ENCODE measurements at regions not wholly inside any gene's neighbourhood (a gene's known extent, or its start where the extent isn't known, plus 50 kb on each side); places are given as distances from the start of the nearest gene placed in this dataset.

DNA sequence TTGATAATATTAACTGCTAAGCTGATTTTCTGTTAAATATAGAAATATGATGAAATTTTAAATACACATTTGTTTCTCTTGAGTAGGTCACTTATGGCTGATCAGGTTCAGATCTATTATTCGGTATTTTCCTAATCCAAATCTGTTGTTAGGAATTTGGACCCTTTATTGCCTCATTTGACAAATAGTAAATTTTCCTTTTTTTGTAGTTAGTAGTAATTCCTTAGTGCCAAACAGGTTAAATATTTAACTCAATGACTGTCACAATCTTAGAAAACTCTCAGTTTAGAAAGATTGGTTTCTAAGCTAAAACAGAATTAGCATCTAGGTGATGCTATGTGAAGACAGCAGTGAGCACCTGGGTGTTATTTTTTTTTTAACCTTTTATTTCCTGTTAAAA lies 1598.9 kb downstream of the KHDRBS2 start:
- TF ChIP-seq, protein P1, sequence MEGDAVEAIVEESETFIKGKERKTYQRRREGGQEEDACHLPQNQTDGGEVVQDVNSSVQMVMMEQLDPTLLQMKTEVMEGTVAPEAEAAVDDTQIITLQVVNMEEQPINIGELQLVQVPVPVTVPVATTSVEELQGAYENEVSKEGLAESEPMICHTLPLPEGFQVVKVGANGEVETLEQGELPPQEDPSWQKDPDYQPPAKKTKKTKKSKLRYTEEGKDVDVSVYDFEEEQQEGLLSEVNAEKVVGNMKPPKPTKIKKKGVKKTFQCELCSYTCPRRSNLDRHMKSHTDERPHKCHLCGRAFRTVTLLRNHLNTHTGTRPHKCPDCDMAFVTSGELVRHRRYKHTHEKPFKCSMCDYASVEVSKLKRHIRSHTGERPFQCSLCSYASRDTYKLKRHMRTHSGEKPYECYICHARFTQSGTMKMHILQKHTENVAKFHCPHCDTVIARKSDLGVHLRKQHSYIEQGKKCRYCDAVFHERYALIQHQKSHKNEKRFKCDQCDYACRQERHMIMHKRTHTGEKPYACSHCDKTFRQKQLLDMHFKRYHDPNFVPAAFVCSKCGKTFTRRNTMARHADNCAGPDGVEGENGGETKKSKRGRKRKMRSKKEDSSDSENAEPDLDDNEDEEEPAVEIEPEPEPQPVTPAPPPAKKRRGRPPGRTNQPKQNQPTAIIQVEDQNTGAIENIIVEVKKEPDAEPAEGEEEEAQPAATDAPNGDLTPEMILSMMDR (IDR thresholded peaks at IDR 0.05): no peak
- no peak for TF ChIP-seq POLR2A (IDR thresholded peaks at IDR 0.05)
- TF ChIP-seq POLR2AphosphoS5 (IDR thresholded peaks at IDR 0.05): no peak

Data from prostate gland (tissue), 2 donors.